ENCODE measurements at regions not wholly inside any gene's neighbourhood (a gene's known extent, or its start where the extent isn't known, plus 50 kb on each side); places are given as distances from the start of the nearest gene placed in this dataset.
"Not testable (repeated sequence)": the region's sequence is repeated elsewhere in the genome, so short reads cannot be mapped to it uniquely, and the experiment has no call there.

DNA sequence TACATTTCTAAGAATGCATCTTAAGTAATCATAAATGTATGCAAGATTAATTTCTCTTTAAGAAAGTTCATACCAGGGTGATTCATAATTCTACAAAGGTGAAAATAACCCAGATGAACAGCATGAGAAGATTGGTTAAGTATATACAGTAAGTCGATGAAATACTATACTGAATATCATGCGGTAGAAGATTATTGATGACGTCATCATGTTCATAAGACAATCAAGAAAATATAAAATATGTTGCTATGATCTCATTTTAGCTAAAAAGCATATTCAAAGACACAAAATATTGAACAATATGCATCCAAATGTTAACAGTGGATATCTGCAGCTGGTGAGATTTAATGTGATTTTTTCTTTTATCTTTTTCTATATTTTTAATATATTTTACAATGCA is 312.0 kb upstream of the FGF13 start:
- no peak for DNase-seq

DNA sequence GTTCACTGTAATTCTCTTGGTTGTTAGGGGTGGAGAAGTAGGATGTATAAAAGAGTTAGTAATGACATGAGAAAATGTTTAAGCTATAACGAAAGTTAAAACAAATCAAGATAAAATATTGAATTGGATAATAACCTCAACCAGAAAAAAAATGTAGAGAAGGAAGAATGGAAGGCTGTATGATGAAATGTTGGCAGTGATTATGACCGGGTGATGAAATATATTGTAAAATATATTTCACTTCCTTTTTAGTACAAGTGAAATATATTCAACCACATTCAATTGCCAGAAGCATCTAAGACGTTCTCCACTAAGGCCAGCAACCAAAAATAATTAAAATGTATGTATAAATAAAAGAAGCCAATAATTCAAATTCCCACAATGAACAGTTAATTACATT is 309.3 kb upstream of the FGF13 start:
- DNase-seq, result no peak

- no peak for DNase-seq
Observed at GRCh38 chrX:139018436-139018835, 306.9 kb upstream of the FGF13 start.

- no peak for DNase-seq
Observed at GRCh38 chrX:139015627-139016026, 304.1 kb upstream of the FGF13 start.

DNA sequence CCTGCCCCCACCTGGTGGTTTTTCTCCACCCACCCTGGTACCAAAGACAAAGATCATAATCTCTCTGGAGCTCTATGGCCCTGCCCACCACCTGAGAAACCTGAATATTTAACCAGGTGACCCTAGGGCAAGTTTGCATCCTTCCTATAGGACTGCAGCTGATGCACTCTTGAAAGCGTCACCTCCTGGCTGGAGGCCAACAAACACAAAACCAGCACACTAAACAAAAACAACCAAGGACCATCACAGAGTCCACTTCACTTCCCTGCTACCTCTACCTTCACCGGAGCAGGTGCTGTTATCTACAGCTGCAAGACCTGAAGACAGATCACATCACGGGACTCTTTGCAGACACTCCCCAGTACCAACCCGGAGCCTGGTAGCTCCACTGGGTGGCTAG is 296.7 kb upstream of the FGF13 start:
- no peak for DNase-seq

DNA sequence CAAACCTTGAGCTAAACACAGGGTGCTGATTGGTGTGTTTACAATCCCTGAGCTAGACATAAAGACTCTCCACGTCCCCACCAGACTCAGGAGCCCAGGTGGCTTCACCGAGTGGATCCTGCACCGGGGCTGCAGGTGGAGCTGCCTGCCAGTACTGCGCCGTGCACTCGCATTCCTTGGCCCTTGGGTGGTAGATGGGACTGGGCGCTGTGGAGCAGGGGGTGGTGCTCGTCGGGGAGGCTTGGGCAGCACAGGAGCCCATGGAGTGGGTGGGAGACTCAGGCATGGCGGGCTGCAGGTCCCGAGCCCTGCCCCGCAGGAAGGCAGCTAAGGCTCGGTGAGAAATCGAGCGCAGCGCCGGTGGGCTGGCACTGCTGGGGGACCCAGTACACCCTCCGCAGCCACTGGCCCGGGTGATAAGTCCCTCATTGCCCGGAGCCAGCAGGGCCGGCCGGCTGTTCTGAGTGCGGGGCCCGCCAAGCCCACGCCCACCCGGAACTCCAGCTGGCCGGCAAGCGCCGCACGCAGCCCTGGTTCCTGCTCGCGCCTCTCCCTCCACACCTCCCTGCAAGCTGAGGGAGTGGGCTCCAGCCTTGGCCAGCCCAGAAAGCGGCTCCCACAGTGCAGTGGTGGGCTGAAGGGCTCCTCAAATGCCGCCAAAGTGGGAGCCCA is 292.5 kb upstream of the FGF13 start:
- DNase-seq, result not testable (repeated sequence)

GRCh38 chrX:139002319-139002718 is 290.8 kb upstream of the FGF13 start:
- no peak for DNase-seq

DNA sequence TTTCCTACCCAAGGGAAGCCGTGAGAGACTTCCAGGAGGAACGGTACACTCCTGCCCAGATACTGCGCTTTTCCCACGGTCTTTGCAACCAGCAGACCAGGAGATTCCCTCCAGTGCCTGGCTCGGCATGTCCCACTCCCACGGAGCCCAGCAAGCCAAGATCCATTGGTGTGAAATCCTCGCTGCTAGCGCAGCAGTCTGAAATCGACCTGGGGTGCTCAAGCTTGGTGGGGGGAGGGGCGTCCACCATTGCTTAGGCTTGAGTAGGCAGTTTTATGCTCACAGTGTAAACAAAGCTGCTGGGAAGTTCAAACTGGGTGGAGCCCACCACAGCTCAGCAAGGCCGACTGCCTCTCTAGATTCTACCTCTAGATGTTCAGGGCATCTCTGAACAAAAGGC is 284.8 kb upstream of the FGF13 start:
- no peak for DNase-seq

DNA sequence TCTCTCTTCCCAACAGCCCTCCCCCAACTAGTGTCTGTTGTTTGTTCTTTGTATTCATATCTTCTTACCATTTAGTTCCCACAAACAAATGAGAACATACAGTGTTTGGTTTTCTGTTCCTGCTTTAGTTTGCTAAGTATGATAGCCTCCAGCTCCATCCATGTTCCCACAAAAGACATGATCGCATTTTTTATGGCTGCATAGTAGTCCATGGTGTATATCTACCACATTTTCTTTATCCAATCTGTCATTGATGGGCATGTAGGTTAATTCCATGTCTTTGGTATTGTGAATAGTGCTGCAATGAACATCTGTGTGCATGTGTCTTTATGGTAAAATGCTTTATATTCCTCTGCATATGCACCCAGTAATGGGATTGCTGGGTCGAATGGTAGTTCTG is 283.9 kb upstream of the FGF13 start:
- DNase-seq, result no peak

- DNase-seq, result not testable (repeated sequence)
Observed at GRCh38 chrX:138990425-138990824, 278.9 kb upstream of the FGF13 start.

GRCh38 chrX:138986866-138987265 is 275.3 kb upstream of the FGF13 start:
- no peak for DNase-seq

DNA sequence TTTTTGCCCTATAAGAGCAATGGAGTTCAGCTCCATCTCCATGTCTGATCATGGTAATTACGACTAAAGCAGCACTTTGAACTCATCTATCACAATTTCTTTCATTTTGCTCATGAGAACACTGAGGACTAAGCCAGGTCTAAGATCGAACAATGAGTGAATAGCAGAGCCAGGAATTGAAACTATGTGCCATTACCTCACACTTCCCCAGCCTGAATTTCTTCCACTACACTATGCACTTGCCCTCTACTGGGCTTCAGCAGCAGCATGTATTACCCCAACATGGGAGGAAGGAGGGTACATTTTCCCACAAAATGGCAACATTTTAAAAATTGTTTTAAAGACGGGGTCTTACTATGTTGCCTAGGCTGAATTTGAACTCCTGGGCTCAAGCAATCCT is 274.7 kb upstream of the FGF13 start:
- no peak for DNase-seq

DNA sequence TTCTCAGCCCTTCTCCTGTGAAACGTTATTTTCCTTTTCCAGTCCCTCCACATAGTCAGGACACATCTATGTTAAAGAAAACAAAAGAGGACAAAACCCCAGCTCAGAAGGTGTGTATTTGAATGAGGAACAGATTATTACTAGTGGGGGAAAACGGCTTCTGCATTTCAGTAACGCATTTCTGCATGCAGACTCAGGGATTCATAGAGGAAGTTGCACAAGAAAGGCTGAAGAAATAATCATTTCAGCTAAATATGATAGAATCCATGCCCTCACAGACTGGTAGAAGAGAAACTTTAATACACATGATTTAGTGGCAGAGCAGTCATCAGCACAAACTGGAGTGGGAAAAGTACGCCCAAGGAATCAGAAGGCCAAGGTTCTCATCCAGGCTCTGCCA is 270.8 kb upstream of the FGF13 start:
- DNase-seq, result no peak

- no peak for DNase-seq
Observed at GRCh38 chrX:138964501-138964900, 253.0 kb upstream of the FGF13 start.

- DNase-seq, result not testable (repeated sequence)
Observed at GRCh38 chrX:138962419-138962818, 250.9 kb upstream of the FGF13 start.

- DNase-seq, result no peak
Observed at GRCh38 chrX:138954976-138955375, 243.5 kb upstream of the FGF13 start.

DNA sequence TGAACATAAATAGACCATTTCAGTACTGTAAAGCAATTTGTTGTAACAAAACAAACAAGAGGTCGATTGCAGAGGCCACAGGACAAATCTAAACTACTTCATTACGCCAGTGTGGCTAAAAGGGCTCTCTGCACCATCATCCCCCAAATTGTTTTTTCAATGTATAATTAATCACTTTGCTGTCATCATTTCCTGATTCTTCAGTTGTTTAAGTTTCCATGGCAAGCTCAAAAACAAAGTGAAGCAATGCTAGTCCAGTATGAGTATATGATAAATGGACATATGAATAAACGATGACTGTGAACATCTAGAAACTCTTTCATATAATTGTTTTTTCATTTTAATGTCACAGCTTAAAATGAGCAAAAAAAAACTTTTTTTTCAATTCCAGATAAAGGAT is 235.4 kb upstream of the FGF13 start:
- no peak for DNase-seq

GRCh38 chrX:138945219-138945618 is 233.7 kb upstream of the FGF13 start:
- no peak for DNase-seq

DNA sequence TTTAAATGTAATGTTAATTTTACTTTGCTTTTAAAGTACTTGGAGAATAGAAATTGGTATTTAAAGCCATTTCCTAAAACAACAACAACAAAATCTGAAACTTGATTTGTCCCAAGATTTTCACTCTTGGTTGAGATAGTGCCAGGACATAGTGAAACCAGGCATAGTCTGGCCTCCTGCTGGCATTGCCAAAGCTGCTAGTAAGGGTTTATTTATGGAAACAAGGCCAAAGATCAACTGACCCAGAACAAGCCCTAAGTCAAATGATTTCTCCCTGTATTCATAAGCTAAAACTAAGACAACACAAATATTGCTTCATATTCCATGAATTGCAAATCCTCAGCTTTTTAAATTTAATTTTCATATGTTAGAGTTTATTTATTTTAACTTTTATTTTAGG is 227.5 kb upstream of the FGF13 start:
- no peak for DNase-seq

DNA sequence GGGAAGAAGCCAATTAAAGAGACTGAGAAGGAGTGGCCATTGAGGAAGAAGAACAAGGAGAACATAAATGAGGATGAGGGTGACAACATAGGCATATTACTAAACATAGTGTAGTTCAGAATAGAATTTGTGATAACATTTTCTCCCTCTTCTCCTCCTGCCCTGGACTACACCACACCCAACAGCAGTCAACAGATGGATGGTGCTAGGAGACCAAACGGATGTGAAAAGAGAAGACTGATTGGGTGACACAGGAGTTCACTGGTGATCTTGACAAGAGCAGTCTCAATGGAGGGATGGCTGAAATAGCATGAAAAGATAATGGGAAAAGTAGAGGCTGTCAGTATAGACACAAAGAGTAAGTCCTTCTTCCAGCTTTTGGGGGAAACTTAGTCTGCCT is 226.5 kb upstream of the FGF13 start:
- DNase-seq, result no peak

GRCh38 chrX:138931212-138931611 is 219.7 kb upstream of the FGF13 start:
- no peak for DNase-seq

DNA sequence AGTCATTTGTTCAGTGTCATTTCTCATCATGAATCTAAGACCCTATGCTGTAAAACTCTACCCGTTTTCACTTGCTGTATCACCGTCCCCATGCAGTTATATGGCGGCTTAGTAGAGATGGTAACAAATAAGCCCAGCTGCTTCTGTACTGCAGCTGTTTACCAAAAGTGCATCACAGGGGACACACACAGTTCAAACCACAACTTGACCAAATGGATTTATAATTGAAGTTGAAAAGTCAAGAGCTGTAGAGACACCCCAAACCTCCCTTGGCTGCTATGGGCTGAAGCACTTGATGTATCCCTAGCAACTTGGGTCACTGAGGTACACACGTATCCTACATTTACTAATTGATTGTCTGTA is 219.0 kb upstream of the FGF13 start:
- no peak for DNase-seq

DNA sequence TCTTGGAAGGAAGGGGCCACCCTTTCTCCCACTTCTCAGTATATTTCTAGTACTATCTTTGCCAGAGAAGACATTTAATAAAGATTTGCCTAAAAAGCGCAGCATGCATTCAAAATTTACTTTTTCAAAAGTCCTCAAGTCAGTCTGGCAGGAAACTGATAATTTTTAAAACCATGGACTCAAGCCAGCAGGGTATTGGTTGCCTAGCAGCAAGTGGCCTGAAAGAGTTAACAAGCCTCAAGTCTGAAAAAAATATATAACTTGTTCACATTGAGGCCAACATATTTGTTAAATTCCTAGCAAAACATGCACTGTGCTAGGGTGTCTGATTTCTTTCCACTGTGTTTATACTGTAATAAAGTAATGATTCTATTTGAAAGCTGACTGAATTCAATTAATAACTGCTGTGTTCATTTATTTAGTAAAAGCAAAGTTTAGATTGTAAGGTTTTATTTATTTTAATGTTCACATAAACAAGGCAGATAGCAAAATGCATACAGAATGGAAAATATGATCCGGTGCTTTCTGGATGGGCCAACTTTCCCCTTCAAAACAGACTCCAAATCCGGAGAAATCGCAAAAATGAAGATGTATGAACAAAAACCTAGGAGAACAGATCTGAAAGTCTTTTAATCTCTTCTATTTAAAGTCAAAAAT is 218.5 kb upstream of the FGF13 start:
- no peak for DNase-seq

GRCh38 chrX:138928737-138929459 is 217.4 kb upstream of the FGF13 start:
- DNase-seq, result no peak

Measured in NCI-H2029 (cell line).